ENCODE measurements at regions not wholly inside any gene's neighbourhood (a gene's known extent, or its start where the extent isn't known, plus 50 kb on each side); places are given as distances from the start of the nearest gene placed in this dataset.
A peak's percentile ranks its signal among the peaks of the same experiment; 100 is the strongest.
"Not testable (repeated sequence)": the region's sequence is repeated elsewhere in the genome, so short reads cannot be mapped to it uniquely, and the experiment has no call there.

GRCh38 chr1:191804311-191804710 lies 354.0 kb upstream of the RGS18 start:
- Histone ChIP-seq H3K27ac (ENCODE audit: extremely low read length, insufficient read depth, low read length) (no peak overlapping the region), H3K36me3 (replicated peaks in 1 of 2; ENCODE audit: control insufficient read depth in 1 of 2, insufficient read depth in 2 of 2, low read length in 2 of 2) (no peaks in the 10 kb centered on the region), H3K4me2 (ENCODE audit: low read depth, low read length) (no peak overlapping the region), H3K9ac (ENCODE audit: insufficient read depth, low read depth, low read length) (no peak overlapping the region), H4K20me1 (ENCODE audit: insufficient read depth, low read length) (no peaks in the 10 kb centered on the region), H3K4me1 (ENCODE audit: insufficient read depth, low read length) (no peaks in the 10 kb centered on the region), H3K4me3 (replicated peaks in 1 of 3; ENCODE audit: insufficient read depth in 1 of 3, low read depth in 2 of 3, low read length in 3 of 3) (no peak overlapping the region), H3K9me3 (ENCODE audit: low read length) (no peaks in the 10 kb centered on the region), H3K79me2 (ENCODE audit: insufficient read depth, low read length) (no peaks in the 10 kb centered on the region), H3K27me3 (ENCODE audit: control insufficient read depth in 1 of 2, insufficient read depth in 2 of 2, low read length in 2 of 2) (no peaks in the 10 kb centered on the region), H2AFZ (ENCODE audit: low read length) (peak overlapping the region; percentile 60)
- in situ Hi-C loops (cut with HindIII; ENCODE audit: extremely low pct_ligation_motif_present, low pct_unique_long_range_greater_than_20kb): no loop called here
- ATAC-seq: no peak
- intact Hi-C loops (cut with micrococcal nuclease; ENCODE audit: unreplicated experiment): no loop called here
- no peak for DNase-seq (ENCODE audit: low spot score)
- CTCF ChIA-PET (ENCODE audit: low intra/inter-chr PET ratio, low total read pairs): no interaction called here
- POLR2A ChIA-PET: no interaction called here
- TF ChIP-seq, protein P1, sequence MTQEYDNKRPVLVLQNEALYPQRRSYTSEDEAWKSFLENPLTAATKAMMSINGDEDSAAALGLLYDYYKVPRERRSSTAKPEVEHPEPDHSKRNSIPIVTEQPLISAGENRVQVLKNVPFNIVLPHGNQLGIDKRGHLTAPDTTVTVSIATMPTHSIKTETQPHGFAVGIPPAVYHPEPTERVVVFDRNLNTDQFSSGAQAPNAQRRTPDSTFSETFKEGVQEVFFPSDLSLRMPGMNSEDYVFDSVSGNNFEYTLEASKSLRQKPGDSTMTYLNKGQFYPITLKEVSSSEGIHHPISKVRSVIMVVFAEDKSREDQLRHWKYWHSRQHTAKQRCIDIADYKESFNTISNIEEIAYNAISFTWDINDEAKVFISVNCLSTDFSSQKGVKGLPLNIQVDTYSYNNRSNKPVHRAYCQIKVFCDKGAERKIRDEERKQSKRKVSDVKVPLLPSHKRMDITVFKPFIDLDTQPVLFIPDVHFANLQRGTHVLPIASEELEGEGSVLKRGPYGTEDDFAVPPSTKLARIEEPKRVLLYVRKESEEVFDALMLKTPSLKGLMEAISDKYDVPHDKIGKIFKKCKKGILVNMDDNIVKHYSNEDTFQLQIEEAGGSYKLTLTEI (CRISPR knock-in tag; conservative IDR thresholded peaks at IDR 0.05): no peak
- TF ChIP-seq REXO4 (CRISPR knock-in tag; IDR thresholded peaks at IDR 0.05; ENCODE audit: borderline replicate concordance): no peak
- BruUV-seq (replicated peaks): no TSS peak
- WGBS (ENCODE audit: low lambda C conversion rate): 1% methylated on average over 2 of the region's 3 CpGs
- no peak for FAIRE-seq

- H3K9ac ChIP-seq (ENCODE audit: insufficient read depth, low read depth, low read length); H3K4me1 ChIP-seq (ENCODE audit: insufficient read depth, low read length); H3K27ac ChIP-seq (ENCODE audit: extremely low read length, insufficient read depth, low read length); BruUV-seq (replicated peaks); POLR2A ChIA-PET; intact Hi-C loops (cut with micrococcal nuclease; ENCODE audit: unreplicated experiment); H3K9me3 ChIP-seq (ENCODE audit: low read length); in situ Hi-C loops (cut with HindIII; ENCODE audit: extremely low pct_ligation_motif_present, low pct_unique_long_range_greater_than_20kb); H3K79me2 ChIP-seq (ENCODE audit: insufficient read depth, low read length); H3K27me3 ChIP-seq (ENCODE audit: control insufficient read depth in 1 of 2, insufficient read depth in 2 of 2, low read length in 2 of 2); H3K4me2 ChIP-seq (ENCODE audit: low read depth, low read length); FAIRE-seq; H3K36me3 ChIP-seq (replicated peaks in 1 of 2; ENCODE audit: control insufficient read depth in 1 of 2, insufficient read depth in 2 of 2, low read length in 2 of 2); H2AFZ ChIP-seq (ENCODE audit: low read length); ATAC-seq; CTCF ChIA-PET (ENCODE audit: low intra/inter-chr PET ratio, low total read pairs); DNase-seq (ENCODE audit: low spot score); H3K4me3 ChIP-seq (replicated peaks in 1 of 3; ENCODE audit: insufficient read depth in 1 of 3, low read depth in 2 of 3, low read length in 3 of 3); H4K20me1 ChIP-seq (ENCODE audit: insufficient read depth, low read length): not testable (repeated sequence)
- WGBS (ENCODE audit: low lambda C conversion rate): 15% methylated on average over 5 of the region's 5 CpGs
Measured at GRCh38 chr1:191813593-191813992, 344.7 kb upstream of the RGS18 start.

Measured in HepG2 (cell line).